PC-9 (cell line): ENCODE measurements at regions not wholly inside any gene's neighbourhood (a gene's known extent, or its start where the extent isn't known, plus 50 kb on each side); places are given as distances from the start of the nearest gene placed in this dataset.

Experiments used
- BruUV-seq: library from RNA; stranded (reverse); fragments of 400-500 nt; replicated peaks from 2 replicates; lab custom pipeline; 2021; lab: Mats Ljungman, UMichigan
- CTCF ChIA-PET: fragments of 300-600 bp; sonication (Branson Sonifier 250); formaldehyde crosslinking; loops from one replicate; lab custom pipeline; 2022; ENCODE audit warnings: antibody characterized with exemption; lab: Charles Lee
- POLR2A ChIA-PET: fragments of 300-600 bp; sonication (Branson Sonifier 250); formaldehyde crosslinking; loops from one replicate; lab custom pipeline; 2022; ENCODE audit warnings: antibody characterized with exemption; ENCODE audit not compliant: unreplicated experiment; lab: Charles Lee
- DNase-seq, 2 experiments: peaks; one replicate each; pipeline versions ENCODE4 v3.0.0 to v3.0.0-alpha.2; 2015 to 2022; ENCODE audit warnings: mixed read lengths in 1 of 2
- H2AFZ ChIP-seq: fragments of 200-600 bp; sonication (generic); 2 replicates; pipeline ENCODE4 v1.8.1; 2017; ENCODE audit warnings: antibody characterized with exemption
- H3F3A ChIP-seq: fragments of 200-600 bp; sonication (generic); 2 replicates; pipeline ENCODE4 v1.8.1; 2017; ENCODE audit warnings: antibody characterized with exemption, mild to moderate bottlenecking, low read depth; ENCODE audit not compliant: insufficient read depth
- H3K27ac ChIP-seq: fragments of 200-600 bp; sonication (generic); 2 replicates; pipeline ENCODE4 v1.6.1; 2016; ENCODE audit warnings: mixed run types
- H3K27me3 ChIP-seq: fragments of 200-600 bp; sonication (generic); 2 replicates; pipeline ENCODE4 v1.6.1; 2016; ENCODE audit warnings: low read depth, mixed run types; ENCODE audit not compliant: insufficient read depth
- H3K36me3 ChIP-seq: fragments of 200-600 bp; sonication (generic); 2 replicates; pipeline ENCODE4 v1.6.1; 2016; ENCODE audit warnings: low read depth, mixed run types
- H3K4me1 ChIP-seq: fragments of 200-600 bp; sonication (generic); replicated peaks from 2 replicates; pipeline ENCODE4 v1.6.1; 2016; ENCODE audit warnings: mixed run types; ENCODE audit not compliant: insufficient read depth
- H3K4me2 ChIP-seq: fragments of 200-600 bp; sonication (generic); 2 replicates; pipeline ENCODE4 v1.6.1; 2017; ENCODE audit warnings: mixed run types
- H3K4me3 ChIP-seq: fragments of 200-600 bp; sonication (generic); 2 replicates; pipeline ENCODE4 v1.6.1; 2016; ENCODE audit warnings: mixed run types
- H3K79me2 ChIP-seq: fragments of 200-600 bp; sonication (generic); 2 replicates; pipeline ENCODE4 v1.6.1; 2017; ENCODE audit warnings: low read depth, mixed run types
- H3K9me2 ChIP-seq: fragments of 200-600 bp; sonication (generic); 2 replicates; pipeline ENCODE4 v1.8.1; 2017; ENCODE audit warnings: mild to moderate bottlenecking; ENCODE audit not compliant: insufficient read depth
- H3K9me3 ChIP-seq: fragments of 200-600 bp; sonication (generic); 2 replicates; pipeline ENCODE4 v1.8.1; 2016; ENCODE audit warnings: low read depth; ENCODE audit not compliant: insufficient read depth
- H4K20me1 ChIP-seq: fragments of 200-600 bp; sonication (generic); 2 replicates; pipeline ENCODE4 v1.8.1; 2017; ENCODE audit not compliant: insufficient read depth
- CTCF ChIP-seq: fragments of 200-600 bp; sonication (generic); conservative IDR thresholded peaks from 2 replicates; pipeline ENCODE4 v1.6.1; 2017; ENCODE audit warnings: mixed run types, antibody characterized with exemption, mild to moderate bottlenecking, moderate library complexity
- EZH2 ChIP-seq: fragments of 200-600 bp; sonication (generic); IDR thresholded peaks from 2 replicates; pipeline ENCODE4 v1.8.0; 2017; ENCODE audit warnings: antibody characterized with exemption, low read depth
- intact Hi-C: fragments of 100-400 bp; cut with micrococcal nuclease; formaldehyde crosslinking; loops from one replicate; pipeline ENCODE4 v1.10.0; 2022; ENCODE audit not compliant: unreplicated experiment

- H3K36me3 ChIP-seq: no peaks in the 10 kb centered on the region
- TF ChIP-seq CTCF (no peak), EZH2 (no peak)
- no peaks in the 10 kb centered on the region for H4K20me1 ChIP-seq
- no peak for DNase-seq
- H3K9me3 ChIP-seq: no peaks in the 10 kb centered on the region
- ChIA-PET POLR2A (no interaction called here), CTCF (no interaction called here)
- H3K4me1 ChIP-seq: no peaks in the 10 kb centered on the region
- BruUV-seq: no TSS peak
- intact Hi-C loops: loop anchor here (5.0 kb wide), 1 partner anchor 1315 kb away; the partner anchor contains the start of gene CPEB4
- no peak overlapping the region for H3K4me2 ChIP-seq
- H3K27me3 ChIP-seq: peaks cover 37% of the 10 kb centered on the region
- H3K9me2 ChIP-seq: no peaks in the 10 kb centered on the region
- no peaks in the 10 kb centered on the region for H3K79me2 ChIP-seq
- H3K4me3 ChIP-seq: no peak overlapping the region
- H3F3A ChIP-seq: no peaks in the 10 kb centered on the region
- no peak overlapping the region for H2AFZ ChIP-seq
- no peak overlapping the region for H3K27ac ChIP-seq
Measured at GRCh38 chr5:172572440-172572839, 68.6 kb upstream of the NEURL1B start.

GRCh38 chr5:172571892-172572291, 69.2 kb upstream of the NEURL1B start:
- Histone ChIP-seq H3K9me2 (no peaks in the 10 kb centered on the region), H3K27ac (no peak overlapping the region), H3F3A (no peaks in the 10 kb centered on the region), H4K20me1 (no peaks in the 10 kb centered on the region), H2AFZ (no peak overlapping the region), H3K9me3 (no peaks in the 10 kb centered on the region), H3K36me3 (no peaks in the 10 kb centered on the region), H3K27me3 (peaks cover 35% of the 10 kb centered on the region), H3K4me3 (no peak overlapping the region), H3K4me1 (no peaks in the 10 kb centered on the region), H3K4me2 (no peak overlapping the region), H3K79me2 (no peaks in the 10 kb centered on the region)
- no peak for DNase-seq
- BruUV-seq: no TSS peak
- TF ChIP-seq CTCF (no peak), EZH2 (no peak)
- ChIA-PET CTCF (no interaction called here), POLR2A (no interaction called here)
- intact Hi-C loops: loop anchor here (5.0 kb wide), 1 partner anchor 1315 kb away; the partner anchor contains the start of gene CPEB4

- Histone ChIP-seq H3K27me3 (peaks cover 39% of the 10 kb centered on the region), H3K9me3 (no peaks in the 10 kb centered on the region), H3K4me3 (no peak overlapping the region), H4K20me1 (no peaks in the 10 kb centered on the region), H3K4me1 (no peaks in the 10 kb centered on the region), H3K27ac (no peak overlapping the region), H3K36me3 (no peaks in the 10 kb centered on the region), H3F3A (no peaks in the 10 kb centered on the region), H3K9me2 (no peaks in the 10 kb centered on the region), H3K79me2 (no peaks in the 10 kb centered on the region), H3K4me2 (no peak overlapping the region), H2AFZ (no peak overlapping the region)
- BruUV-seq: no TSS peak
- intact Hi-C loops: loop anchor here (5.0 kb wide), 1 partner anchor 1316 kb away; the partner anchor contains the start of gene CPEB4
- ChIA-PET CTCF (no interaction called here), POLR2A (no interaction called here)
- TF ChIP-seq EZH2 (no peak), CTCF (no peak)
- no peak for DNase-seq
Measured at GRCh38 chr5:172571413-172571812, 69.7 kb upstream of the NEURL1B start.
